ENCODE measurements at regions not wholly inside any gene's neighbourhood (a gene's known extent, or its start where the extent isn't known, plus 50 kb on each side); places are given as distances from the start of the nearest gene placed in this dataset.

DNA sequence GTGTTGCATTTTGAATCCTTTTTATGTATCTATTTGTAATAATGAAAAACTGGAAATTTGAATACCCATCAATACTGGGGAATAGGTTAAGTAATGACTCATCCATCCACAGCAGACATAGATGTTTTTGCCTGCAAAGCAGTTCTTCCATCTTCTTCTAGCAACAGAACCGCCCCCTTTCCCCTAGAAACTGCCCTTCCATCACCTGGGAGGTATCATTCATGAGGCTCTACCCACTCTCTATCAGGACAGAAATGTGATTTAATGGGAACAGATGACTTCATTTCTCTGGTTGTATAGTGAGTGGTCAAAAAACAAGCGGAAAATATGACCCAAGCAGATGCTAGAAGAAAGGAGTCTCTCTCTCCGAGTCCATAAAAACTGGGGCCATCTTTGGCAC, 532.8 kb downstream of the UQCRFS1 start:
- intact Hi-C loops (cut with DNase I): no loop called here
- no peaks in the 10 kb centered on the region for H3K27me3 ChIP-seq
- no peaks in the 10 kb centered on the region for H3K36me3 ChIP-seq
- H3K4me3 ChIP-seq: no peak overlapping the region
- no peaks in the 10 kb centered on the region for H3K4me1 ChIP-seq
- DNase-seq: no peak
- H3K9me3 ChIP-seq: peaks cover 0 to 3% (median 0%) of the 10 kb centered on the region in 4 donors
- TF ChIP-seq, protein P1, sequence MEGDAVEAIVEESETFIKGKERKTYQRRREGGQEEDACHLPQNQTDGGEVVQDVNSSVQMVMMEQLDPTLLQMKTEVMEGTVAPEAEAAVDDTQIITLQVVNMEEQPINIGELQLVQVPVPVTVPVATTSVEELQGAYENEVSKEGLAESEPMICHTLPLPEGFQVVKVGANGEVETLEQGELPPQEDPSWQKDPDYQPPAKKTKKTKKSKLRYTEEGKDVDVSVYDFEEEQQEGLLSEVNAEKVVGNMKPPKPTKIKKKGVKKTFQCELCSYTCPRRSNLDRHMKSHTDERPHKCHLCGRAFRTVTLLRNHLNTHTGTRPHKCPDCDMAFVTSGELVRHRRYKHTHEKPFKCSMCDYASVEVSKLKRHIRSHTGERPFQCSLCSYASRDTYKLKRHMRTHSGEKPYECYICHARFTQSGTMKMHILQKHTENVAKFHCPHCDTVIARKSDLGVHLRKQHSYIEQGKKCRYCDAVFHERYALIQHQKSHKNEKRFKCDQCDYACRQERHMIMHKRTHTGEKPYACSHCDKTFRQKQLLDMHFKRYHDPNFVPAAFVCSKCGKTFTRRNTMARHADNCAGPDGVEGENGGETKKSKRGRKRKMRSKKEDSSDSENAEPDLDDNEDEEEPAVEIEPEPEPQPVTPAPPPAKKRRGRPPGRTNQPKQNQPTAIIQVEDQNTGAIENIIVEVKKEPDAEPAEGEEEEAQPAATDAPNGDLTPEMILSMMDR (IDR thresholded peaks at IDR 0.05): no peak
- TF ChIP-seq POLR2AphosphoS5 (IDR thresholded peaks at IDR 0.05) (no peak), POLR2A (IDR thresholded peaks at IDR 0.05) (no peak), EP300 (IDR thresholded peaks at IDR 0.05) (no peak)
- 90 to 91% methylated on average over 3 of the region's 3 CpGs for WGBS, 2 donors
- no peak overlapping the region for H3K27ac ChIP-seq

GRCh38 chr19:28670836-28671235, 542.1 kb downstream of the UQCRFS1 start:
- H3K4me3 ChIP-seq: no peak overlapping the region
- no peaks in the 10 kb centered on the region for H3K27me3 ChIP-seq
- no peaks in the 10 kb centered on the region for H3K4me1 ChIP-seq
- 77 to 91% methylated on average over 2 of the region's 2 CpGs for WGBS, 2 donors
- no peak for TF ChIP-seq POLR2AphosphoS5 (IDR thresholded peaks at IDR 0.05)
- TF ChIP-seq POLR2A (IDR thresholded peaks at IDR 0.05): no peak
- intact Hi-C loops (cut with DNase I): no loop called here
- DNase-seq: no peak
- no peaks in the 10 kb centered on the region for H3K36me3 ChIP-seq
- H3K27ac ChIP-seq: no peak overlapping the region
- H3K9me3 ChIP-seq: peaks cover 0 to 4% (median 2%) of the 10 kb centered on the region in 4 donors

- WGBS, 2 donors: 62 to 81% methylated on average over 2 of the region's 2 CpGs
- no peak for DNase-seq
- no peaks in the 10 kb centered on the region for H3K27me3 ChIP-seq
- H3K27ac ChIP-seq: no peak overlapping the region
- TF ChIP-seq, protein P1 (IDR thresholded peaks at IDR 0.05): no peak
- TF ChIP-seq POLR2AphosphoS5 (IDR thresholded peaks at IDR 0.05): no peak
- TF ChIP-seq EP300 (IDR thresholded peaks at IDR 0.05): no peak
- TF ChIP-seq POLR2A (IDR thresholded peaks at IDR 0.05): no peak
- peaks cover 0 to 4% (median 2%) of the 10 kb centered on the region in 4 donors for H3K9me3 ChIP-seq
- no peak overlapping the region for H3K4me3 ChIP-seq
- H3K4me1 ChIP-seq: no peaks in the 10 kb centered on the region
- H3K36me3 ChIP-seq: no peaks in the 10 kb centered on the region
- intact Hi-C loops (cut with DNase I): no loop called here
Observed at GRCh38 chr19:28669804-28670203, 543.1 kb downstream of the UQCRFS1 start.

DNA sequence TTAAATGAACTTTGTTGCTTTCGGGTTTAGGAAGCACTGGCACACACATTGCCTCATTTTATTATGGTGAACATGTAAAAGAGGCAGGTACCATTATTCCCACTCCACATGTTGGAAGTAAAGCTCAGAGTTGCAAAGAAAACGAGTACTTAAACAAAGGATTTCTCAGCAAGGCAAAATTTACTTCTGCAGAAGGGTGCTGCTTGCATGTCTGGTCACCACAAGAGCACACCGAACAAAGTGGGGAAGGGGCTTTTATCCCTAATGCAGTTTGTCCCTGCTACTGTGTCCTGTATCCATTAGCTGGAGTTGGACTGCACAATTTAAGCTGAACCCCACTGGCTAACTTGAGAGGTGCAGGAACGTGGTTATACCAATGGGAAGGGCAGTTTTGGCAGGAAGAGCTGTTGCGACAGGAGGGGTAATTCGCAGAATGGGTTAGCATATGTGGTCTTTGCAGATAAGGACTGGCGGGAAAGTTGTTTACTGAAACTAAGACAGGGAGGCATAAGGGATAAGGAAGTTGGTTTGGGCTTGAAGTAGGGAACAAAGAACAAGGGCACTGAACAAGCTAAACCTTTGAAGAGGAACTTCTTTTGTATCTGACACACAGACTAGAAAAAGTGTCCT, 545.5 kb downstream of the UQCRFS1 start:
- H3K27ac ChIP-seq: no peak overlapping the region
- TF ChIP-seq, protein P1 (IDR thresholded peaks at IDR 0.05): no peak
- TF ChIP-seq EP300 (IDR thresholded peaks at IDR 0.05) (no peak), POLR2A (IDR thresholded peaks at IDR 0.05) (no peak), POLR2AphosphoS5 (IDR thresholded peaks at IDR 0.05) (no peak)
- H3K36me3 ChIP-seq: no peaks in the 10 kb centered on the region
- DNase-seq: no peak
- no peaks in the 10 kb centered on the region for H3K27me3 ChIP-seq
- H3K9me3 ChIP-seq: peaks cover 0 to 4% (median 2%) of the 10 kb centered on the region in 4 donors
- H3K4me1 ChIP-seq: no peaks in the 10 kb centered on the region
- no peak overlapping the region for H3K4me3 ChIP-seq
- 83 to 90% methylated on average over 7 of the region's 7 CpGs for WGBS, 2 donors
- intact Hi-C loops (cut with DNase I): no loop called here

GRCh38 chr19:28665748-28666147, 547.2 kb downstream of the UQCRFS1 start:
- no peak overlapping the region for H3K27ac ChIP-seq
- no peaks in the 10 kb centered on the region for H3K27me3 ChIP-seq
- H3K9me3 ChIP-seq: peaks cover 0 to 4% (median 2%) of the 10 kb centered on the region in 4 donors
- intact Hi-C loops (cut with DNase I): no loop called here
- H3K4me1 ChIP-seq: no peaks in the 10 kb centered on the region
- no peak for DNase-seq
- H3K4me3 ChIP-seq: no peak overlapping the region
- TF ChIP-seq, protein P1 (IDR thresholded peaks at IDR 0.05): no peak
- TF ChIP-seq POLR2AphosphoS5 (IDR thresholded peaks at IDR 0.05): no peak
- no peak for TF ChIP-seq POLR2A (IDR thresholded peaks at IDR 0.05)
- no peak for TF ChIP-seq EP300 (IDR thresholded peaks at IDR 0.05)
- 82 to 84% methylated on average over 1 of the region's 1 CpG for WGBS, 2 donors
- no peaks in the 10 kb centered on the region for H3K36me3 ChIP-seq

Data from sigmoid colon (tissue), 6 donors.